ENCODE measurements at regions not wholly inside any gene's neighbourhood (a gene's known extent, or its start where the extent isn't known, plus 50 kb on each side); places are given as distances from the start of the nearest gene placed in this dataset.
"Not testable (repeated sequence)": the region's sequence is repeated elsewhere in the genome, so short reads cannot be mapped to it uniquely, and the experiment has no call there.

DNA sequence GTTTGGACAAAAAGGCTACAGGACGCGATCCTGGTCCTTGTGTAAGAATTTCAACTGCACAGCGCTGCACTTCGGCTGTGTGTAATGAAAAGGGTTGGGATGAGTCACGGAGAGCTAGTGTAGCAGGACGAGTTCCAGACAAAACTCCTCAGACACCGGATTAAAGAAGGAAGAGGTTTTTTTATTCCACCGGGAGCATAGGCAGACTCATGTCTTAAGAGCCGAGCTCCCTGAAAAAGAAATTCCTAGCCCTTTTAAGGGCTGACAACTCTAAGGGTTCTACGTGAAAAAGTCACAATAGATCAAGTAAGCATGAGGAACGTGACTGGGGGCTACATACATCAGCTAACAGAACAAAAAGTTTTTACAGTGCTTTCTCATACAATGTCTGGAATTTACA lies 54.8 kb upstream of the FAM90A1 start:
- H3K9me3 ChIP-seq (replicated peaks in 1 of 2; ENCODE audit: control insufficient read depth in 2 of 2, insufficient read depth in 1 of 2, low read depth in 1 of 2, low read length in 2 of 2); H3K4me2 ChIP-seq (ENCODE audit: insufficient read depth, low read length, poor library complexity, severe bottlenecking); H3K18ac ChIP-seq (ENCODE audit: low read length); H3K27ac ChIP-seq (replicated peaks; ENCODE audit: low read length); H3K4ac ChIP-seq (ENCODE audit: low read length); H3K23ac ChIP-seq (ENCODE audit: low read depth, low read length, poor library complexity); DNase-seq (ENCODE audit: low spot score); H2BK120ac ChIP-seq (ENCODE audit: low read depth, low read length); H3K4me3 ChIP-seq (ENCODE audit: low read length in 2 of 2); H3K4me1 ChIP-seq (ENCODE audit: control insufficient read depth in 2 of 2, insufficient read depth in 1 of 2, low read depth in 1 of 2, low read length in 2 of 2); H3K9ac ChIP-seq (ENCODE audit: low read depth, low read length, poor library complexity); H3K14ac ChIP-seq (ENCODE audit: low read length); H3K27me3 ChIP-seq (ENCODE audit: control insufficient read depth in 3 of 3, insufficient read depth in 3 of 3, low read depth in 1 of 3, low read length in 3 of 3); H4K91ac ChIP-seq (ENCODE audit: low read depth, low read length, poor library complexity); H2BK12ac ChIP-seq (ENCODE audit: low read length); H2AK5ac ChIP-seq (ENCODE audit: low read depth, low read length); H2BK15ac ChIP-seq (ENCODE audit: low read length); H3K36me3 ChIP-seq (replicated peaks in 1 of 2; ENCODE audit: control insufficient read depth in 2 of 2, insufficient read depth in 2 of 2, low read length in 2 of 2); H2AFZ ChIP-seq (ENCODE audit: low read length); H4K8ac ChIP-seq (ENCODE audit: low read depth, low read length); H3K79me1 ChIP-seq (ENCODE audit: low read depth, low read length); H2BK5ac ChIP-seq (ENCODE audit: low read length): not testable (repeated sequence)
- no CpG with 5 or more reads among the region's 11 CpGs for WGBS, 2 donors (ENCODE audit: extremely low coverage in 2 of 2, insufficient read length in 2 of 2, insufficient replicate concordance in 1 of 2)

- H4K91ac ChIP-seq (ENCODE audit: low read depth, low read length, poor library complexity); H4K8ac ChIP-seq (ENCODE audit: low read depth, low read length); H2BK12ac ChIP-seq (ENCODE audit: low read length); H2BK15ac ChIP-seq (ENCODE audit: low read length); H3K4me3 ChIP-seq (ENCODE audit: low read length in 2 of 2); H3K4me1 ChIP-seq (ENCODE audit: control insufficient read depth in 2 of 2, insufficient read depth in 1 of 2, low read depth in 1 of 2, low read length in 2 of 2); H3K9ac ChIP-seq (ENCODE audit: low read depth, low read length, poor library complexity); H3K27me3 ChIP-seq (ENCODE audit: control insufficient read depth in 3 of 3, insufficient read depth in 3 of 3, low read depth in 1 of 3, low read length in 3 of 3); H3K4me2 ChIP-seq (ENCODE audit: insufficient read depth, low read length, poor library complexity, severe bottlenecking); H3K9me3 ChIP-seq (replicated peaks in 1 of 2; ENCODE audit: control insufficient read depth in 2 of 2, insufficient read depth in 1 of 2, low read depth in 1 of 2, low read length in 2 of 2); H3K23ac ChIP-seq (ENCODE audit: low read depth, low read length, poor library complexity); H2BK5ac ChIP-seq (ENCODE audit: low read length); H3K18ac ChIP-seq (ENCODE audit: low read length); H2AFZ ChIP-seq (ENCODE audit: low read length); H2AK5ac ChIP-seq (ENCODE audit: low read depth, low read length); H3K14ac ChIP-seq (ENCODE audit: low read length); H2BK120ac ChIP-seq (ENCODE audit: low read depth, low read length); H3K36me3 ChIP-seq (replicated peaks in 1 of 2; ENCODE audit: control insufficient read depth in 2 of 2, insufficient read depth in 2 of 2, low read length in 2 of 2); H3K27ac ChIP-seq (replicated peaks; ENCODE audit: low read length); DNase-seq (ENCODE audit: low spot score); H3K79me1 ChIP-seq (ENCODE audit: low read depth, low read length); H3K4ac ChIP-seq (ENCODE audit: low read length): not testable (repeated sequence)
- WGBS, 2 donors (ENCODE audit: extremely low coverage in 2 of 2, insufficient read length in 2 of 2, insufficient replicate concordance in 1 of 2), result no CpG with 5 or more reads among the region's 10 CpGs
Measured at GRCh38 chr12:8285681-8286080, 58.3 kb upstream of the FAM90A1 start.

- DNase-seq (ENCODE audit: low spot score); H3K4ac ChIP-seq (ENCODE audit: low read length); H3K4me2 ChIP-seq (ENCODE audit: insufficient read depth, low read length, poor library complexity, severe bottlenecking); H3K18ac ChIP-seq (ENCODE audit: low read length); H3K4me3 ChIP-seq (ENCODE audit: low read length in 2 of 2); H2AK5ac ChIP-seq (ENCODE audit: low read depth, low read length); H4K8ac ChIP-seq (ENCODE audit: low read depth, low read length); H3K27ac ChIP-seq (replicated peaks; ENCODE audit: low read length); H3K23ac ChIP-seq (ENCODE audit: low read depth, low read length, poor library complexity); H3K36me3 ChIP-seq (replicated peaks in 1 of 2; ENCODE audit: control insufficient read depth in 2 of 2, insufficient read depth in 2 of 2, low read length in 2 of 2); H3K27me3 ChIP-seq (ENCODE audit: control insufficient read depth in 3 of 3, insufficient read depth in 3 of 3, low read depth in 1 of 3, low read length in 3 of 3); H2BK120ac ChIP-seq (ENCODE audit: low read depth, low read length); H4K91ac ChIP-seq (ENCODE audit: low read depth, low read length, poor library complexity); H2BK5ac ChIP-seq (ENCODE audit: low read length); H3K9ac ChIP-seq (ENCODE audit: low read depth, low read length, poor library complexity); H2BK15ac ChIP-seq (ENCODE audit: low read length); H3K14ac ChIP-seq (ENCODE audit: low read length); H3K79me1 ChIP-seq (ENCODE audit: low read depth, low read length); H2AFZ ChIP-seq (ENCODE audit: low read length); H2BK12ac ChIP-seq (ENCODE audit: low read length); H3K9me3 ChIP-seq (replicated peaks in 1 of 2; ENCODE audit: control insufficient read depth in 2 of 2, insufficient read depth in 1 of 2, low read depth in 1 of 2, low read length in 2 of 2); H3K4me1 ChIP-seq (ENCODE audit: control insufficient read depth in 2 of 2, insufficient read depth in 1 of 2, low read depth in 1 of 2, low read length in 2 of 2): not testable (repeated sequence)
- WGBS, 2 donors (ENCODE audit: extremely low coverage in 2 of 2, insufficient read length in 2 of 2, insufficient replicate concordance in 1 of 2), result no CpG with 5 or more reads among the region's 11 CpGs
Measured at GRCh38 chr12:8291764-8292163, 64.3 kb upstream of the FAM90A1 start.

DNA sequence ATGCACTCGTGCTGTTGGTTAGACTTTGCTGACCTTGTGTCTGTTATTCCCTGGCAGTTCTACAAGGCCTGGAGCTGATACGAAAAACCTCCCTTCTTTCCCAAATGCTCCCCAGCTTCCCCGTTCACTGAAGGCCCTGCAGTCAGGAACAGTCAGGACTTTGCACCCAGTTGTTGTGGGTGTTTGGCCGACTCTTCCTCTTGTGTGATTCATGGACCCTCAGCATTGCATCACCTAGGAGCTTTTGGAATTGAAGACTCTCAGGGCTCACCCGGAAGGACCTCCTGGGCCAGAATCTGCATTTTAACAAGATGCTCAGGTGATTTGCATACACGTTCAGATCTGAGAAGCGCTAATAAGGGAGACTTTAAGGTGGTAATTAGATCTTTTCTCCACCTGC lies 67.2 kb upstream of the FAM90A1 start:
- not testable (repeated sequence) for H2BK12ac ChIP-seq (ENCODE audit: low read length); H3K79me1 ChIP-seq (ENCODE audit: low read depth, low read length); H3K9ac ChIP-seq (ENCODE audit: low read depth, low read length, poor library complexity); H3K4ac ChIP-seq (ENCODE audit: low read length); H4K8ac ChIP-seq (ENCODE audit: low read depth, low read length); H2AFZ ChIP-seq (ENCODE audit: low read length); DNase-seq (ENCODE audit: low spot score); H3K14ac ChIP-seq (ENCODE audit: low read length); H2BK15ac ChIP-seq (ENCODE audit: low read length); H3K36me3 ChIP-seq (replicated peaks in 1 of 2; ENCODE audit: control insufficient read depth in 2 of 2, insufficient read depth in 2 of 2, low read length in 2 of 2); H4K91ac ChIP-seq (ENCODE audit: low read depth, low read length, poor library complexity); H3K4me3 ChIP-seq (ENCODE audit: low read length in 2 of 2); H3K4me2 ChIP-seq (ENCODE audit: insufficient read depth, low read length, poor library complexity, severe bottlenecking); H2BK5ac ChIP-seq (ENCODE audit: low read length); H3K18ac ChIP-seq (ENCODE audit: low read length); H3K27me3 ChIP-seq (ENCODE audit: control insufficient read depth in 3 of 3, insufficient read depth in 3 of 3, low read depth in 1 of 3, low read length in 3 of 3); H3K9me3 ChIP-seq (replicated peaks in 1 of 2; ENCODE audit: control insufficient read depth in 2 of 2, insufficient read depth in 1 of 2, low read depth in 1 of 2, low read length in 2 of 2); H3K23ac ChIP-seq (ENCODE audit: low read depth, low read length, poor library complexity); H3K27ac ChIP-seq (replicated peaks; ENCODE audit: low read length); H2AK5ac ChIP-seq (ENCODE audit: low read depth, low read length); H2BK120ac ChIP-seq (ENCODE audit: low read depth, low read length); H3K4me1 ChIP-seq (ENCODE audit: control insufficient read depth in 2 of 2, insufficient read depth in 1 of 2, low read depth in 1 of 2, low read length in 2 of 2)
- WGBS, 2 donors (ENCODE audit: extremely low coverage in 2 of 2, insufficient read length in 2 of 2, insufficient replicate concordance in 1 of 2), result no CpG with 5 or more reads among the region's 7 CpGs

Data from neuronal stem cell (in vitro differentiated cells).